Activated CD8-positive, alpha-beta memory T cell treated with anti-CD3 and anti-CD28 coated beads, Interleukin-2, amount 50 U/mL, for 4 hours (primary cell): ENCODE measurements at regions not wholly inside any gene's neighbourhood (a gene's known extent, or its start where the extent isn't known, plus 50 kb on each side); places are given as distances from the start of the nearest gene placed in this dataset.
A peak's percentile ranks its signal among the peaks of the same experiment; 100 is the strongest.
"Not testable (repeated sequence)": the region's sequence is repeated elsewhere in the genome, so short reads cannot be mapped to it uniquely, and the experiment has no call there.

Source experiments
- DNase-seq: peaks from one replicate; pipeline ENCODE4 v3.0.0-alpha.2; 2020

DNA sequence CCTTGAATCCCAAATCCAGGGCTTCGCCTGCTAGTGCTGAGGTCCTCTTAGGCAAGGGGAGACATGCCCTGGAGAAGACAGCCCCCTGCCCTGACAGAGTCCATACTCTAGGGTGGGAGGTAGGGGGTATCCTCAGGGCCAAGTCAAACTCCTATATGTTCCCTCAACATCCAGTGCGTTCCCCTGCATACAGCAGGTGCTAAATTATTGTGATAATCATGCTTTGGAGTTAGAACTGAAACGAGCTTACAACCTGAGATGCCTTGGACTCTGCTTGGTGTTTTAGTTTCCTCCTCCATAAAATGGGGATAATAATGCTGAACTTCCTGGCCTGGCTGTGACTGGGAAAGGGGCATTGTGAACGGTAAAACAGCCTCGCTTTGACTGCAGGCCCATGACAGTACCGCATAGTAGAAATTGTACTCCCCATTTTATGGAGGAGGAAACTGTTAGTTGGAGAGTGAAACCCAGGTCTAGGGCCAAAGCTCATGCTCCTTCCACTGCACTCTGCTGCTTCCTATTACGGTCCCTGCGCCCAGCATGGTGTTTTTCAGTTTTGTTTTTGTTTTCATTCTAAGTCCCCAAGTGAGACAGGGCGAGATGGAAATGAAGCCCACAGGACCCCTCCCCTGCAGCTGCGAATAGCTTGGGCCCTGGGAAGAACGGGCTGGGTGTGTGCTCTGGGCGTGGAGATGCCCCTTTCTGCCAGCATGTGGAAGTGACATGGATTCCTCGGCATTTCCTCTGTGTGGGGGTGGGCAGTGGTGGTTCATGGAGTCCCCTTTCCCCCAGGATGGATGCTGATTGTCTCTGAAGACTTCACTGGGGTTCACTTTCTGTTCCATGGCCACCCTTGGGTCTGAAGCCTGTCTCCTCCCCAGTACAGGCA, 162.5 kb downstream of the VEGFA start:
- no peak for DNase-seq

DNA sequence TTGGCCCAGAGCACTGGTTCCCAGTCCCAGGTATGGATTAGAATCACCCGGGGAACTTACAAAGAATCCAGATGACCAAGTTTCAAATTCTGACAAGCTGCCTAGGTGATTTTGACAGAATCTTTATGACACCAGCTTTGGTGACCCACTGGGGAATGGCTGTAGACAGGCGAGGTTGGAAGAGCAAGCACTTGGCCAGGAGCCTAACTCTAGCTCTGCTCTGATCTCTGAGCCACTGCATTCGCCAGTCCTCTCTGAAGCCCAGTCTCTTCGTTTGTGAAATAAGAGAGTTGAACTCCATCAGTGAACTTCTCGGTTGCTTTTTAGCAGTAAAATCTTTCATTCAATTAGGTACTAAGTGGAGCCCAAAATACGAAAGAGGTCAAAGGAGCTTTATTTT, 161.2 kb downstream of the VEGFA start:
- no peak for DNase-seq

DNA sequence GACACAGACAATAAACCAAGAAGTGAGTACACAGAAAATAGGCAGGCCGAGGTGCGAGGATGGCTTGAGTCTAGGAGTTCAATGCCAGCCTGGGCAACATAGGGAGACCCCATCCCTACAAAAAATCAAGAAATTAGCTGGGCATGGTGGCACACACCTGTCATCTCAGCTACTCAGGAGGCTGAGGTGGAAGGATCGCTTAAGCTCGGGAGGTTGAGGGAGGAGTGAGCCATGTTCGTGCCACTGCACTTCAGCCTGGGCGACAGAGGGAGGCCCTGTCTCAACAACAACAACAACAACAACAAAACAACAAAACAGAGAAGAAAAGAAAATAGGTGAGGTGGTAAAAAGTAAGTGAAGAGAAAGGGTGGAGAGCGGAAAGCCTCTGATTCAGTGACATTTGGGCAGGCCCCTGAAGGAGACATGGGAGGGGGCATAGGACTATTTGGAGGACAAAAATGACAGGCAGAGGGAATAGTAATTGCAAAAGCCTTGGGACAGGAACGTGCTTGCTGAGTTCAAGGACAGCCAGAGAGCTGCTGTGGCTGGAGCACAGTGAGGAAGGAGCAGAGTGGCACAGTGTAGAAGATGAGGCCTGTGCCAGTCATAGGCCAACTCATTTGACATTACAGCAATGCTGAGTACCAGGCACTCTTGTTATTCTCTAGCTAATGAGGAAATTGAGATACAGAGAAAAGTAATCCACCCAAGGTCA, 160.6 kb downstream of the VEGFA start:
- DNase-seq = no peak

- DNase-seq = no peak
These were observed 159.5 kb downstream of the VEGFA start for GRCh38 chr6:43929511-43929910.

DNA sequence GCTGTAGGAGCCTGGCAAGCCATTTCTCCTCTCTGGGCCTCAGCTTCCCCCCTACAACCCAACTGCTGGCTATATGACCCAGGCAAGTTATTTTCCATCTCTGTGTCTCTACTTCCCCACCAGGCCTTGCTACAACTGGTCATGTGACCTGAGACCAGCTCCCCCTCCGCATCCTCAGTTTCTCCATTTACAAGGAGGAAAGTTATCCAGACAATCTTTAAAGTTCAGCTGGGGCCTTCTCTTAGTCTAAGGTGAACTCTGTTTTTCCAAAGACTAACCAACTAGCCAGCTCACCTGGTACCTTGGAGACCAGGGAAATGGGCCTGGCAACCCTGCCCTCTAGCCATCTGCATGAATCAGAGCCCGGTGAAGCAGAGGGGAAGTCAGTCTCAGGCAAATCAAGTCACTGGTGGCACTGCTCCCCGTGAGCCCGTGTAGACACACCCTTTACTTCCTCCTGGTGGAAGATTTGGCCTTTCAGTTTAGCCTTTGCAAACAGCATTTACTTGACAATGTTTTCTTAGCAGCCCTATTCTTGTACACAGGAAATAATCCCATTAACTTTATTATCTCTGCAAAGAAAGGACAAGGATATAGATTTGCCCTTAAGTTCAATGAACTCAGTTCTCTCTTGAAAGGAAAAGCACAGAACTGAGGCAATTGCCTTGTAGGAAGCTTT, 157.7 kb downstream of the VEGFA start:
- DNase-seq = no peak

GRCh38 chr6:43926634-43927531, 156.9 kb downstream of the VEGFA start:
- DNase-seq = no peak

- DNase-seq = not testable (repeated sequence)
These were observed 155.7 kb downstream of the VEGFA start for GRCh38 chr6:43925636-43926139.

DNA sequence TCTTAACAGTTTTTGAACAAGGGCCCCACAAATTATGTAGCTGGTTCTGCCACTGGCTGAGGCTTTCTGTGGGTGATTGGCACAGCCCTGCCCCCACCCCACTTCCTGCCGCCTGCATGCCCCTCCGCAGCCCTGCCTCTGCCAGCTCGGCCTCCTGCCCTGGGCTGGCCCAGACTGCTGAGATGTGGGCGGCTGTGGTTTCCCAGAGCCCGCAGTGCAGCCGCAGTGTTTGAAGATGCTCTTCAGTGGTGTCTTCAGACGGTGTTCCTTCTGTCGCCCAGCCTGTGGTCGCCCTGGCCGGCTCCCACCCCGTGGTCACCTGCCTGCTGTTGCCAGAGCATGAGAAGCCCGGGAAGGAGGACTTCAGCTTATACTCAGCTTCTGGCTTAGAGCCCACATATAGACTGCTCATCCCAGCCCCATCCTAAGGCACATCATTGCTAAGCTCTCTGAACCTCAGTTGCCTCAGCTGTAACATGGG, 154.3 kb downstream of the VEGFA start:
- peak; percentile 36 for DNase-seq

GRCh38 chr6:43923376-43924221, 153.6 kb downstream of the VEGFA start:
- DNase-seq = no peak

GRCh38 chr6:43922426-43923375, 152.7 kb downstream of the VEGFA start:
- DNase-seq = no peak

- DNase-seq = no peak
These were observed 151.8 kb downstream of the VEGFA start for GRCh38 chr6:43921548-43922425.

- DNase-seq = no peak
These were observed 151.0 kb downstream of the VEGFA start for GRCh38 chr6:43921039-43921438.

GRCh38 chr6:43919774-43920173, 149.8 kb downstream of the VEGFA start:
- no peak for DNase-seq

- no peak for DNase-seq
These were observed 147.9 kb downstream of the VEGFA start for GRCh38 chr6:43917878-43918382.

DNA sequence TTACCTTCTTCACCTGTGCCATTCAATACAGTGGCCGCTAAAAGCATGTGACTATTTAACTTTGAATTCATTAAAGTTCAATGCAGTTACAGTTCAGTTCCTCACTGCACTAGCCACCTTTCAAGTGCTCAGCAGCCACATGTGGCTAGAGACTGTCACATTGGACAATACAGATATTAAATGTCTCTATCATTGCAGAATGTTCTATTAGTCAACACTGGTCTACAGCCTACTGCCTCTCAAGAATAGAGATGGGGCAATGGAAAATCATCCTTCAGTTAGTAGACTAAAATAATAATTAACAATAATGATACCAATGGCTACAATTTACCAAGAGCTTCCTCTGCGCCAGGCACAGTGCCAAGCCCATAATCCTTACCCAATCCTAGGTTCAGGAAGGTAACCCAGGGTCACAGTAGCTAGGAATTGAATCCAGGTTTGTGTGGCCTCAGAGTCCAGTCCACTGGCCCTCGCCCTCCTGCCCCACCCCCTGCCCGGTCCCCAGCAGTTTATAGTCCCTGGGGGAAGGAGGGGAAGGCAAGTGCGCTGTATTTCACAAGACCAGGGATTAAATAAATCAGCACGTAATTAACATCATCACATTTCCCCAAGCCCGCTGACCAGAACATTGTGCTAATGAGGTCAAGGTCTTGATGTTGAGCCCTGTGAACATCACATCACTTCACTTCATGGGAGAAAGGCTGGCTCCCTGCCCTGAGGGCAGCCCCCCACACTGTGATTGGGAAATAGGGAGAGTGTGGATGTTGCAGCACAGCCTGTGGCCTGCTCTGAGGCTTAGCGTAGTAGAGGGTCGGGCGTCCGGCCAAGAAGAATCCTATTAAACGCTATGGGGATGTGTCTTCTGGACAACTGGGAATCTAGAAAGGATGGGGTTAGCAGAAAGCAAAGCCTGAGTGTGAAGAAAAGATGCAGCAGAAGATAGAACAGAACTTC, 147.2 kb downstream of the VEGFA start:
- DNase-seq = no peak

GRCh38 chr6:43915986-43916923, 146.2 kb downstream of the VEGFA start:
- DNase-seq = no peak
